ENCODE measurements at regions not wholly inside any gene's neighbourhood (a gene's known extent, or its start where the extent isn't known, plus 50 kb on each side); places are given as distances from the start of the nearest gene placed in this dataset.

DNA sequence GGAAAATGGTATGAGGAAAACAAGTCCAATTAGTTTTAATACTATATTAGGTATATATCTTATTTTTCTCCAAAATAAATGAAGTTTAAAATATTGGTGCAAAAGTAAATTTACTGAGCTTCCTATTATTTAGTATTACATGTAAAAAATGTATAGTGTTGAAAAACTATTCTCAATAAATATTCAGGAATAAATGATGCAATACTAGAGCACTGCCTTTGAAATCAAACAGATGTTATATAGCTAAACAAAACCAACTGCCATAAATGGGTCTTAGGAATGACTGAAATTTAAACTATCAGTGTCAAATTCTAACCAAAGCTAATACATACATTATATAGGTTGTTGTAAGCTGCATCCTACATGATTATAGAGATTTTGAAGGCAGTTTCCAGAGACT lies 1434.0 kb upstream of the LRRTM3 start:
- TF ChIP-seq CTCF (IDR thresholded peaks at IDR 0.05; ENCODE audit: insufficient read depth, low read length, poor library complexity, severe bottlenecking), result no peak
- no peak for TF ChIP-seq EZH2phosphoT487 (conservative IDR thresholded peaks at IDR 0.05; ENCODE audit: low read length)
